ENCODE measurements at regions not wholly inside any gene's neighbourhood (a gene's known extent, or its start where the extent isn't known, plus 50 kb on each side); places are given as distances from the start of the nearest gene placed in this dataset.
A peak's percentile ranks its signal among the peaks of the same experiment; 100 is the strongest.
"Not testable (repeated sequence)": the region's sequence is repeated elsewhere in the genome, so short reads cannot be mapped to it uniquely, and the experiment has no call there.

DNA sequence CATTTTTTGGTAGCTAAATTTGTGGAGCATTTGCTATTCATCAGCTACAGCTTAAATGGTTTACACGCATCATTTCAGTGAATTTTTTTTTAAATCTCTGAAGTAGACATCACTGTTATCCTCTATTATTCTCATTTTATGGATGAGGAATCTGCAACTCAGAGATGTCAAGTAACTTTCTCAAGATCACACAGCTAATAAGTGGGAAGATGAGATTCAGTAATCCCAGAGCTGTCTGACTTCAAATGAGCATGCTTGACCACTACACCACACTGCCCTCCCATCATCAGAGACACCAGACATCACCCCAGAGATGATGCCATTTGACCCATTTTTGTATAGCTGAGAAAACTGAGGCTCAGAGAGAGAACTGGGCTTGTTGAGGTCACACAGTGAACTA lies 116.4 kb downstream of the RRAGC start:
- Histone ChIP-seq H3K36me3 (no peaks in the 10 kb centered on the region), H3K4me3 (no peak overlapping the region), H3K27ac (no peak overlapping the region), H3K4me1 (replicated peaks) (peaks cover 9% of the 10 kb centered on the region), H3K27me3 (replicated peaks) (no peaks in the 10 kb centered on the region), H3K9me3 (replicated peaks) (no peaks in the 10 kb centered on the region)
- no peak for DNase-seq (ENCODE audit: low read depth in 1 of 2, low spot score in 2 of 2)

DNA sequence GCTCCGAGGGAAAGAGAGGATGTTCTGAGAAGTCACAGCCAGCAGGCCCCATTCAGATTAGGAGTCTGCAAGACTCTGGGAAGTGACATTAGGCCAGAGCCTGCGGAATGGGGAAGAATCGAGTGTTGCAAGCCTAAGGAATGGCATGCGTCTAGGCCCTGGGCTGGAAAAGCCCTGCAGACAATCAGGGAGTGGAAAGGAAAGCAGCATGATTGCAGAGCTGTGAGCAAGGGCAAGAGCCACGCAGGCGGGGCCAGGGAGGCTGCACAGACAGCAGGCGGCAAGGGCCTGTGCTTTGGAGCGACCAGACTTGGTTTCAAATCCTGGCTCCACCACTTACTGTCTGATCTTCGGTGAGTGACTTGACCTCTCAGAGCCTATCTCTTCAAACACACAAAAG lies 118.2 kb downstream of the RRAGC start:
- no peaks in the 10 kb centered on the region for H3K9me3 ChIP-seq (replicated peaks)
- H3K4me3 ChIP-seq: no peak overlapping the region
- peaks cover 15% of the 10 kb centered on the region for H3K4me1 ChIP-seq (replicated peaks)
- H3K27me3 ChIP-seq (replicated peaks): no peaks in the 10 kb centered on the region
- DNase-seq (ENCODE audit: low read depth in 1 of 2, low spot score in 2 of 2): no peak
- no peak overlapping the region for H3K27ac ChIP-seq
- no peaks in the 10 kb centered on the region for H3K36me3 ChIP-seq

- Histone ChIP-seq H3K4me1 (replicated peaks) (peaks cover 24% of the 10 kb centered on the region), H3K27ac (peak overlapping the region; percentile 33), H3K36me3 (no peaks in the 10 kb centered on the region), H3K9me3 (replicated peaks) (no peaks in the 10 kb centered on the region), H3K4me3 (no peak overlapping the region), H3K27me3 (replicated peaks) (no peaks in the 10 kb centered on the region)
- DNase-seq (ENCODE audit: low read depth in 1 of 2, low spot score in 2 of 2): peak in 1 of 2 experiments; percentile 23
These were observed 119.1 kb downstream of the RRAGC start for GRCh38 chr1:38740487-38740886.

GRCh38 chr1:38738207-38738606 lies 121.4 kb downstream of the RRAGC start:
- H3K27me3 ChIP-seq (replicated peaks): no peaks in the 10 kb centered on the region
- no peaks in the 10 kb centered on the region for H3K9me3 ChIP-seq (replicated peaks)
- H3K4me3 ChIP-seq: no peak overlapping the region
- H3K27ac ChIP-seq: no peak overlapping the region
- H3K4me1 ChIP-seq (replicated peaks): peaks cover 38% of the 10 kb centered on the region
- DNase-seq (ENCODE audit: low read depth in 1 of 2, low spot score in 2 of 2): no peak
- no peaks in the 10 kb centered on the region for H3K36me3 ChIP-seq

DNA sequence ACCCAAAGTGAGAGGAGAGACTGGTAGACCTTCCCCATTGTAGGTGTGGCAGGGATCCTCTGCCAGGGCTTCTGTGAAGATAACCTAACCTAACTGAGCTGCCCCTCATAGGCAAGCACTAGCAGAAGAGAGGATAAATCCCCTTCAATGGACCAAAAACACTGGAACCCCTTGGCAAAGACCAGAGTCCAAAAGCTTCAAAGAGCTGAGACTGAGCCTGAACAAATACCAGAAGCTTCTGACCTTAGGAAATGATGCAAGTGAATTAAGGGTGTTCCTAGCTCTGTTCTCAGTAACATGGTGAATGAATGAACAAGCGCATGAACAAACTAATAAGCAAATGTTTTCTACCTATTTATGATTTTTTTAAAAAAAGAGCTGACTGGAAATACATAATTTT lies 123.2 kb downstream of the RRAGC start:
- no peak for DNase-seq (ENCODE audit: low read depth in 1 of 2, low spot score in 2 of 2)
- no peaks in the 10 kb centered on the region for H3K36me3 ChIP-seq
- H3K4me3 ChIP-seq: no peak overlapping the region
- peak overlapping the region; percentile 93 for H3K27ac ChIP-seq
- H3K4me1 ChIP-seq (replicated peaks): peaks cover 38% of the 10 kb centered on the region
- no peaks in the 10 kb centered on the region for H3K9me3 ChIP-seq (replicated peaks)
- no peaks in the 10 kb centered on the region for H3K27me3 ChIP-seq (replicated peaks)

DNA sequence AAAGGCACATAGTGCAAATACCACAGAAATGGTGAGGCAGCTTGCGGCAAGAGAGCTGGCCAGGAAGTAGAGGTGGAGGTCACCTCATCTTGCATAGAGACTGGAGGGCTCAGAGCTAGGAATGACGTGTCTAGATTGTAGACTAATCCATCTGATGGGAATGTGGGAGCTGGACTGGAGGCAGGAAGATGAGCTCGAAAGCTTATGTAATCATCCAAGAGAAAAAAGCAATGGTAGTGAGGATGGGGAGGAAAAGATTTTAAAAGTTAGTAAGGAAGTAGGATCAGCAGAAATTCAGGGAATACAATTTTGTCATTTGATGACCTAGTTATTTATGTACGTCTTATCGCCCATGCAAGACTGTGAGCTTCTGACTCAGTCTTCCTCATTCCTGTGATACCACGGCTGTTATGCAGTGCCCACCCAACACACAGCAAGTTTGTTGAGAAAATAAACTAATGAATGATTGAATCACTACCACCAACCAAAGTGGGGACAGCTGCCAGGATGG lies 123.9 kb downstream of the RRAGC start:
- DNase-seq (ENCODE audit: low read depth in 1 of 2, low spot score in 2 of 2): peak; percentile 92 to 98
- Histone ChIP-seq H3K4me3 (no peak overlapping the region), H3K27me3 (replicated peaks) (no peaks in the 10 kb centered on the region), H3K36me3 (no peaks in the 10 kb centered on the region), H3K4me1 (replicated peaks) (peaks cover 41% of the 10 kb centered on the region), H3K9me3 (replicated peaks) (no peaks in the 10 kb centered on the region), H3K27ac (peak overlapping the region; percentile 93)

DNA sequence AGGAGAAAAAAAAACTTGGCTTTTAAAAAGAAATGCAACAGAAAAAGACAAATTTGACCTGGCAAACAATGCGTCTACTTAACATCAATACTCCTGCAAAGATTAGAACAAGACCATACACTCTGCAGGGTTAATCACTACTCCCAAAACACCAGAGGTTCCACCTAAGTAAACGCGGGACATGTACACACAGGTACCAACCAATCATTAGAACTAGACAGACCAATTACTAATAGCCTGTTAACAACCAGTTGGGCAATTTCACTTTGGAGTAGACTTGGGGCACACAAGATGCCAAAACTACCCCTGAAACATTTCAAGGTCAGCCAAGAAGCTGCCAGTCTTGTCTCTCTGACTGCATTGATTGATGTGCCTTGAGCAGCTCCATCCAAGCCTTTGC lies 125.8 kb downstream of the RRAGC start:
- Histone ChIP-seq H3K4me3 (no peak overlapping the region), H3K9me3 (replicated peaks) (no peaks in the 10 kb centered on the region)

GRCh38 chr1:38730511-38731397 lies 128.8 kb downstream of the RRAGC start:
- DNase-seq (ENCODE audit: low read depth in 1 of 2, low spot score in 2 of 2): no peak
- H3K9me3 ChIP-seq (replicated peaks): no peaks in the 10 kb centered on the region
- H3K27ac ChIP-seq: no peak overlapping the region
- no peaks in the 10 kb centered on the region for H3K27me3 ChIP-seq (replicated peaks)
- peaks cover 50% of the 10 kb centered on the region for H3K4me1 ChIP-seq (replicated peaks)
- H3K4me3 ChIP-seq: no peak overlapping the region
- no peaks in the 10 kb centered on the region for H3K36me3 ChIP-seq

More for the DNA sequence above, 125.8 kb downstream of the RRAGC start:
- no peaks in the 10 kb centered on the region for H3K36me3 ChIP-seq
- peaks cover 44% of the 10 kb centered on the region for H3K4me1 ChIP-seq (replicated peaks)
- DNase-seq (ENCODE audit: low read depth in 1 of 2, low spot score in 2 of 2): no peak
- H3K27me3 ChIP-seq (replicated peaks): no peaks in the 10 kb centered on the region
- no peak overlapping the region for H3K27ac ChIP-seq

- H3K36me3 ChIP-seq: no peaks in the 10 kb centered on the region
- H3K27me3 ChIP-seq (replicated peaks): no peaks in the 10 kb centered on the region
- no peak for DNase-seq (ENCODE audit: low read depth in 1 of 2, low spot score in 2 of 2)
These were observed 131.0 kb downstream of the RRAGC start for GRCh38 chr1:38728585-38728908.

DNA sequence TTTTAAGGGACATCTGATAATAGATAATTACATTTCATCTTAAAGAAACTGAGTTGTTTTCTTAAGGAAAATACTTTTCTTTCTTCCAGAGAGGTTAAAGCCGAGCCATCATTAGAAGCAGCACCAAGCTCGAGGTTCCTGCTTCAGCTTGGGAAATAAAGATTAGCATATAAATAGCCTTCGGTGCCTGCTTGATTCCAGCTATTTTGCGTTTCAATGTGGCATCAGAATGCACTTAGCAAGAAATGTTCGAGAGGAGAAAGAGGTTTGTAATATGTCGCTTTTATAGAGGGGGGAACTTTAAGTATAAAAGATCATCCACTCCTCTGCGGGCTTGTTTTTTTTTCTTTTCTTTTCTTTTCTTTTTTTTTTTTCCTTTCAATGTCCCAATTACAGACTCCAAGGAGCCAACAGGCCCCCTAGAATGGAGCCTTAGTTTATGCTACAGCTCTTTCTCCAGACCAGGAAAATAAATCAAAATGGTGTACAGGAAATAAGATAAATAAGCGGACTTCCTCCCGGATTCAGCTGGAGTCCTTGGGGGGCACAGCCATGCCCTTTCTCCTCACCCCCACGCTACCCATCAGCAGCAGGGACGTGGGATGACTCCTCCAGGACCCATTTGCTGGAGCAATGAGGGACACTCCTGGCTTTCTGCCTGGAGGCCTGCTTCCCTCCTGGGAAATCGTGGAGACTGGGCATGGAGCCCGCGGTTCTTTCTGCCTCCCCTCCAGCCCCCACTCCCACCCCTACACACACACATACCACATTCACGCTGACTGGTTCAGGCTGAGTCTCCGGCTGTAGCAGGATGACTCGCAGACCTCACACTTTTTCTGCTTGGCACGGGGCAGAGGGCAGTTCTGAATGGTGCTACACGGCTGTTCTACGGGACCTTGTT lies 131.6 kb downstream of the RRAGC start:
- peak; percentile 92 to 95 for DNase-seq (ENCODE audit: low read depth in 1 of 2, low spot score in 2 of 2)
- Histone ChIP-seq H3K4me1 (replicated peaks) (peaks cover 33% of the 10 kb centered on the region), H3K27me3 (replicated peaks) (no peaks in the 10 kb centered on the region), H3K4me3 (no peak overlapping the region), H3K36me3 (no peaks in the 10 kb centered on the region), H3K27ac (peak overlapping the region; percentile 91), H3K9me3 (replicated peaks) (no peaks in the 10 kb centered on the region)

More at GRCh38 chr1:38728585-38728908, 131.0 kb downstream of the RRAGC start:
- H3K27ac ChIP-seq: peak overlapping the region; percentile 91
- peaks cover 33% of the 10 kb centered on the region for H3K4me1 ChIP-seq (replicated peaks)
- no peak overlapping the region for H3K4me3 ChIP-seq
- H3K9me3 ChIP-seq (replicated peaks): no peaks in the 10 kb centered on the region

GRCh38 chr1:38725321-38725961 lies 134.1 kb downstream of the RRAGC start:
- H3K36me3 ChIP-seq; H3K27me3 ChIP-seq (replicated peaks); H3K27ac ChIP-seq; DNase-seq (ENCODE audit: low read depth in 1 of 2, low spot score in 2 of 2); H3K4me3 ChIP-seq; H3K9me3 ChIP-seq (replicated peaks): not testable (repeated sequence)
- peaks cover 23% of the 10 kb centered on the region for H3K4me1 ChIP-seq (replicated peaks)

- Histone ChIP-seq H3K9me3 (replicated peaks) (no peaks in the 10 kb centered on the region), H3K4me3 (no peak overlapping the region), H3K27ac (no peak overlapping the region), H3K4me1 (replicated peaks) (peaks cover 23% of the 10 kb centered on the region), H3K27me3 (replicated peaks) (no peaks in the 10 kb centered on the region), H3K36me3 (no peaks in the 10 kb centered on the region)
- no peak for DNase-seq (ENCODE audit: low read depth in 1 of 2, low spot score in 2 of 2)
These were observed 135.1 kb downstream of the RRAGC start for GRCh38 chr1:38724160-38725131.

GRCh38 chr1:38721816-38722215 lies 137.8 kb downstream of the RRAGC start:
- DNase-seq (ENCODE audit: low read depth in 1 of 2, low spot score in 2 of 2): no peak
- Histone ChIP-seq H3K9me3 (replicated peaks) (no peaks in the 10 kb centered on the region), H3K27ac (no peak overlapping the region), H3K4me1 (replicated peaks) (no peaks in the 10 kb centered on the region; the same call in 1 of the 2 replicates), H3K27me3 (replicated peaks) (no peaks in the 10 kb centered on the region), H3K36me3 (no peaks in the 10 kb centered on the region), H3K4me3 (no peak overlapping the region)
